A549 (cell line): ENCODE measurements at regions not wholly inside any gene's neighbourhood (a gene's known extent, or its start where the extent isn't known, plus 50 kb on each side); places are given as distances from the start of the nearest gene placed in this dataset.
"Not testable (repeated sequence)": the region's sequence is repeated elsewhere in the genome, so short reads cannot be mapped to it uniquely, and the experiment has no call there.

Source experiments
- ATAC-seq, 2 experiments: fragments of 200-7000 bp in 1 of 2; fragments of >200 bp in 1 of 2; cut with Nextera tagmentation in 1 of 2; cut with Tn5 transposase in 1 of 2; 3 replicates each; pipeline versions ENCODE4 v1.8.0 to v1.9.1; 2018 to 2020; ENCODE audit warnings: mild to moderate bottlenecking in 1 of 2, moderate library complexity in 1 of 2
- CTCF ChIA-PET: fragments of 300-600 bp; sonication (Branson Sonifier 250); formaldehyde crosslinking; extraction: SDS; loops from one replicate; lab custom pipeline; 2021; ENCODE audit warnings: antibody characterized with exemption, inconsistent platforms; lab: Yijun Ruan, JAX
- POLR2A ChIA-PET: fragments of 350-600 bp; formaldehyde crosslinking; extraction: SDS; loops from one replicate; lab custom pipeline; 2021; ENCODE audit warnings: antibody characterized with exemption, inconsistent platforms; lab: Yijun Ruan, JAX
- DNase-seq, 2 experiments: peaks; one replicate each; pipeline versions ENCODE4 v3.0.0 to v3.0.0-alpha.2; 2011 to 2016; ENCODE audit warnings: low read depth in 1 of 2, low spot score in 1 of 2
- FAIRE-seq: peaks from 2 replicates; lab custom pipeline; 2011; peaks lifted over from hg19 to GRCh38; lab: Jason Lieb, UNC
- H3K27ac ChIP-seq, 2 experiments: fragments of >200 bp; sonication (Bioruptor Twin); formaldehyde crosslinking; 3 replicates each; pipeline ENCODE4 v1.5.1; 2016 to 2017
- H3K4me1 ChIP-seq: fragments of >200 bp; sonication (Bioruptor Twin); formaldehyde crosslinking; 3 replicates; pipeline ENCODE4 v1.6.1; 2016
- H3K4me2 ChIP-seq: fragments of >200 bp; sonication (Bioruptor Twin); formaldehyde crosslinking; 3 replicates; pipeline ENCODE4 v1.6.1; 2016
- H3K4me3 ChIP-seq: fragments of >200 bp; sonication (Bioruptor Twin); formaldehyde crosslinking; 3 replicates; pipeline ENCODE4 v1.5.1; 2016
- H3K9me3 ChIP-seq: fragments of >200 bp; sonication (Bioruptor Twin); formaldehyde crosslinking; 3 replicates; pipeline ENCODE4 v1.6.1; 2016
- EHMT2 ChIP-seq: fragments of 200-600 bp; sonication (generic); IDR thresholded peaks from 2 replicates; pipeline ENCODE4 v1.6.1; 2016; ENCODE audit warnings: antibody characterized with exemption, low read depth, mild to moderate bottlenecking, moderate library complexity
- GATA3 ChIP-seq: IDR thresholded peaks from 2 replicates; pipeline ENCODE4 v1.6.1; 2012; ENCODE audit warnings: borderline replicate concordance
- HDAC2 ChIP-seq: fragments of 200-600 bp; sonication (generic); IDR thresholded peaks from 2 replicates; pipeline ENCODE4 v1.6.1; 2016
- HOXA7 ChIP-seq: fragments of 250-450 bp; sonication (Bioruptor Pico); IDR thresholded peaks from 2 replicates; pipeline ENCODE4 v1.5.0; 2020; ENCODE audit warnings: mild to moderate bottlenecking, moderate library complexity
- HOXB5 ChIP-seq: fragments of 250-450 bp; sonication (Bioruptor Pico); IDR thresholded peaks from 2 replicates; pipeline ENCODE4 v1.5.0; 2020; ENCODE audit warnings: mild to moderate bottlenecking, moderate library complexity
- KDM1A ChIP-seq: fragments of 200-600 bp; sonication (generic); IDR thresholded peaks from 2 replicates; pipeline ENCODE4 v1.6.1; 2016; ENCODE audit warnings: low read depth, mild to moderate bottlenecking
- KDM5A ChIP-seq: fragments of 200-600 bp; sonication (generic); IDR thresholded peaks from 2 replicates; pipeline ENCODE4 v1.6.1; 2016; ENCODE audit warnings: antibody characterized with exemption, mild to moderate bottlenecking
- MAFK ChIP-seq: fragments of 450-650 bp; IDR thresholded peaks from 2 replicates; pipeline ENCODE4 v1.6.1; 2014; ENCODE audit not compliant: partially characterized antibody
- PHF8 ChIP-seq: fragments of 200-600 bp; sonication (generic); IDR thresholded peaks from 2 replicates; pipeline ENCODE4 v1.6.1; 2016; ENCODE audit warnings: low read depth, mild to moderate bottlenecking, antibody characterized with exemption, moderate library complexity, borderline replicate concordance
- RNF2 ChIP-seq: fragments of 200-600 bp; sonication (generic); IDR thresholded peaks from 2 replicates; pipeline ENCODE4 v1.6.1; 2016; ENCODE audit warnings: low read depth, mild to moderate bottlenecking, antibody characterized with exemption, moderate library complexity, borderline replicate concordance
- SREBF2 ChIP-seq: fragments of 450-650 bp; IDR thresholded peaks from 2 replicates; pipeline ENCODE4 v1.6.1; 2014; ENCODE audit warnings: mild to moderate bottlenecking, moderate library complexity
- ZFP36 ChIP-seq: fragments of 450-650 bp; IDR thresholded peaks from 2 replicates; pipeline ENCODE4 v1.6.1; 2014; ENCODE audit warnings: borderline replicate concordance; ENCODE audit not compliant: partially characterized antibody
- WGBS: methylation state at CpG from one replicate; pipeline ENCODE4 v1.1.6; 2017; ENCODE audit errors: missing lambda C conversion rate; 5-methylcytosine and 5-hydroxymethylcytosine counted together
- TF ChIP-seq, protein P1 (sequence below): fragments of >200 bp; sonication (Bioruptor Twin); formaldehyde crosslinking; IDR thresholded peaks from 3 replicates; pipeline ENCODE4 v1.5.1; 2016
- TF ChIP-seq, protein P2 (sequence below): fragments of 450-650 bp; IDR thresholded peaks from 2 replicates; pipeline ENCODE4 v1.6.1; 2014; ENCODE audit warnings: antibody characterized with exemption
- TF ChIP-seq, protein P3 (sequence below): fragments of 200-600 bp; sonication (generic); IDR thresholded peaks from 2 replicates; pipeline ENCODE4 v1.6.1; 2016; ENCODE audit warnings: antibody characterized with exemption, mild to moderate bottlenecking, moderate library complexity
- TF ChIP-seq, protein P4 (sequence below): fragments of 150-350 bp; IDR thresholded peaks from 2 replicates; pipeline ENCODE4 v1.6.1; 2014; ENCODE audit warnings: low read depth, mild to moderate bottlenecking, low read length
- TF ChIP-seq, protein P5 (sequence below): fragments of 250-450 bp; sonication (Bioruptor Pico); IDR thresholded peaks from 2 replicates; pipeline ENCODE4 v1.5.0; 2021; ENCODE audit warnings: mild to moderate bottlenecking, moderate library complexity, borderline replicate concordance

DNA sequence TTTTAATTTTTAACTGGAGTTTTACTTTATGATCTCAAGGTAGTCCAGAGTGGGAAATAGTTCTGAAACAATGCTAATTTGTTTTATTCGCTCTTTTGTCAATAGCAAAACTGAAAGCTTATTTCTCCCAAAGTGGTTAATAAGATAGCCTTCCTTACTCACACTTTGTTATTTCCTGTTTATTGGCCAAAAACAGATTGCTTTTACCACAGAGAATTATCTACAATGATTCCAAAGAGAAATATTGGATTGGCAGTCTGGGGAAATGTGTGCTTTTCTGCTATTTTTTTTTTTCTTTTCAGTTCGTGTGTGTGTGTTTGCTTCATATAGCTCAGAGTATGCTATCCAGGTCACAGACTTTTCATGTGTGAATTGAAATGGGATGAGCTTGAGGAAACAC lies 756.7 kb upstream of the RGMB start:
- FAIRE-seq (no peak), ATAC-seq (no peak), DNase-seq (no peak)
- no peak overlapping the region for H3K27ac ChIP-seq
- WGBS, result 23% methylated on average over 2 of the region's 2 CpGs
- CTCF ChIA-PET, result interaction anchor here (0.7 kb wide), 1 partner anchor 9 kb away, joined by 3 read pairs; no protein-coding TSS in a partner anchor
- H3K4me1 ChIP-seq, result no peaks in the 10 kb centered on the region
- H3K4me2 ChIP-seq, result no peak overlapping the region
- POLR2A ChIA-PET, result no interaction called here
- no peak overlapping the region for H3K4me3 ChIP-seq
- no peaks in the 10 kb centered on the region for H3K9me3 ChIP-seq
- TF ChIP-seq, protein P1, sequence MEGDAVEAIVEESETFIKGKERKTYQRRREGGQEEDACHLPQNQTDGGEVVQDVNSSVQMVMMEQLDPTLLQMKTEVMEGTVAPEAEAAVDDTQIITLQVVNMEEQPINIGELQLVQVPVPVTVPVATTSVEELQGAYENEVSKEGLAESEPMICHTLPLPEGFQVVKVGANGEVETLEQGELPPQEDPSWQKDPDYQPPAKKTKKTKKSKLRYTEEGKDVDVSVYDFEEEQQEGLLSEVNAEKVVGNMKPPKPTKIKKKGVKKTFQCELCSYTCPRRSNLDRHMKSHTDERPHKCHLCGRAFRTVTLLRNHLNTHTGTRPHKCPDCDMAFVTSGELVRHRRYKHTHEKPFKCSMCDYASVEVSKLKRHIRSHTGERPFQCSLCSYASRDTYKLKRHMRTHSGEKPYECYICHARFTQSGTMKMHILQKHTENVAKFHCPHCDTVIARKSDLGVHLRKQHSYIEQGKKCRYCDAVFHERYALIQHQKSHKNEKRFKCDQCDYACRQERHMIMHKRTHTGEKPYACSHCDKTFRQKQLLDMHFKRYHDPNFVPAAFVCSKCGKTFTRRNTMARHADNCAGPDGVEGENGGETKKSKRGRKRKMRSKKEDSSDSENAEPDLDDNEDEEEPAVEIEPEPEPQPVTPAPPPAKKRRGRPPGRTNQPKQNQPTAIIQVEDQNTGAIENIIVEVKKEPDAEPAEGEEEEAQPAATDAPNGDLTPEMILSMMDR, result no peak
- TF ChIP-seq, protein P2, sequence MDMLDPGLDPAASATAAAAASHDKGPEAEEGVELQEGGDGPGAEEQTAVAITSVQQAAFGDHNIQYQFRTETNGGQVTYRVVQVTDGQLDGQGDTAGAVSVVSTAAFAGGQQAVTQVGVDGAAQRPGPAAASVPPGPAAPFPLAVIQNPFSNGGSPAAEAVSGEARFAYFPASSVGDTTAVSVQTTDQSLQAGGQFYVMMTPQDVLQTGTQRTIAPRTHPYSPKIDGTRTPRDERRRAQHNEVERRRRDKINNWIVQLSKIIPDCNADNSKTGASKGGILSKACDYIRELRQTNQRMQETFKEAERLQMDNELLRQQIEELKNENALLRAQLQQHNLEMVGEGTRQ, result no peak
- no peak for TF ChIP-seq KDM1A
- TF ChIP-seq HDAC2, result no peak
- TF ChIP-seq, protein P3, sequence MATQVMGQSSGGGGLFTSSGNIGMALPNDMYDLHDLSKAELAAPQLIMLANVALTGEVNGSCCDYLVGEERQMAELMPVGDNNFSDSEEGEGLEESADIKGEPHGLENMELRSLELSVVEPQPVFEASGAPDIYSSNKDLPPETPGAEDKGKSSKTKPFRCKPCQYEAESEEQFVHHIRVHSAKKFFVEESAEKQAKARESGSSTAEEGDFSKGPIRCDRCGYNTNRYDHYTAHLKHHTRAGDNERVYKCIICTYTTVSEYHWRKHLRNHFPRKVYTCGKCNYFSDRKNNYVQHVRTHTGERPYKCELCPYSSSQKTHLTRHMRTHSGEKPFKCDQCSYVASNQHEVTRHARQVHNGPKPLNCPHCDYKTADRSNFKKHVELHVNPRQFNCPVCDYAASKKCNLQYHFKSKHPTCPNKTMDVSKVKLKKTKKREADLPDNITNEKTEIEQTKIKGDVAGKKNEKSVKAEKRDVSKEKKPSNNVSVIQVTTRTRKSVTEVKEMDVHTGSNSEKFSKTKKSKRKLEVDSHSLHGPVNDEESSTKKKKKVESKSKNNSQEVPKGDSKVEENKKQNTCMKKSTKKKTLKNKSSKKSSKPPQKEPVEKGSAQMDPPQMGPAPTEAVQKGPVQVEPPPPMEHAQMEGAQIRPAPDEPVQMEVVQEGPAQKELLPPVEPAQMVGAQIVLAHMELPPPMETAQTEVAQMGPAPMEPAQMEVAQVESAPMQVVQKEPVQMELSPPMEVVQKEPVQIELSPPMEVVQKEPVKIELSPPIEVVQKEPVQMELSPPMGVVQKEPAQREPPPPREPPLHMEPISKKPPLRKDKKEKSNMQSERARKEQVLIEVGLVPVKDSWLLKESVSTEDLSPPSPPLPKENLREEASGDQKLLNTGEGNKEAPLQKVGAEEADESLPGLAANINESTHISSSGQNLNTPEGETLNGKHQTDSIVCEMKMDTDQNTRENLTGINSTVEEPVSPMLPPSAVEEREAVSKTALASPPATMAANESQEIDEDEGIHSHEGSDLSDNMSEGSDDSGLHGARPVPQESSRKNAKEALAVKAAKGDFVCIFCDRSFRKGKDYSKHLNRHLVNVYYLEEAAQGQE, result no peak
- no peak for TF ChIP-seq HOXA7
- no peak for TF ChIP-seq SREBF2
- TF ChIP-seq ZFP36, result no peak
- TF ChIP-seq MAFK, result no peak
- no peak for TF ChIP-seq EHMT2
- TF ChIP-seq, protein P4, sequence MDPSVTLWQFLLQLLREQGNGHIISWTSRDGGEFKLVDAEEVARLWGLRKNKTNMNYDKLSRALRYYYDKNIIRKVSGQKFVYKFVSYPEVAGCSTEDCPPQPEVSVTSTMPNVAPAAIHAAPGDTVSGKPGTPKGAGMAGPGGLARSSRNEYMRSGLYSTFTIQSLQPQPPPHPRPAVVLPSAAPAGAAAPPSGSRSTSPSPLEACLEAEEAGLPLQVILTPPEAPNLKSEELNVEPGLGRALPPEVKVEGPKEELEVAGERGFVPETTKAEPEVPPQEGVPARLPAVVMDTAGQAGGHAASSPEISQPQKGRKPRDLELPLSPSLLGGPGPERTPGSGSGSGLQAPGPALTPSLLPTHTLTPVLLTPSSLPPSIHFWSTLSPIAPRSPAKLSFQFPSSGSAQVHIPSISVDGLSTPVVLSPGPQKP, result no peak
- TF ChIP-seq KDM5A, result no peak
- TF ChIP-seq, protein P5, sequence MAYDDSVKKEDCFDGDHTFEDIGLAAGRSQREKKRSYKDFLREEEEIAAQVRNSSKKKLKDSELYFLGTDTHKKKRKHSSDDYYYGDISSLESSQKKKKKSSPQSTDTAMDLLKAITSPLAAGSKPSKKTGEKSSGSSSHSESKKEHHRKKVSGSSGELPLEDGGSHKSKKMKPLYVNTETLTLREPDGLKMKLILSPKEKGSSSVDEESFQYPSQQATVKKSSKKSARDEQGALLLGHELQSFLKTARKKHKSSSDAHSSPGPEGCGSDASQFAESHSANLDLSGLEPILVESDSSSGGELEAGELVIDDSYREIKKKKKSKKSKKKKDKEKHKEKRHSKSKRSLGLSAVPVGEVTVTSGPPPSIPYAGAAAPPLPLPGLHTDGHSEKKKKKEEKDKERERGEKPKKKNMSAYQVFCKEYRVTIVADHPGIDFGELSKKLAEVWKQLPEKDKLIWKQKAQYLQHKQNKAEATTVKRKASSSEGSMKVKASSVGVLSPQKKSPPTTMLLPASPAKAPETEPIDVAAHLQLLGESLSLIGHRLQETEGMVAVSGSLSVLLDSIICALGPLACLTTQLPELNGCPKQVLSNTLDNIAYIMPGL (CRISPR knock-in tag), result no peak
- TF ChIP-seq HOXB5 (CRISPR knock-in tag), result no peak
- no peak for TF ChIP-seq RNF2
- TF ChIP-seq GATA3, result no peak
- TF ChIP-seq PHF8, result no peak

DNA sequence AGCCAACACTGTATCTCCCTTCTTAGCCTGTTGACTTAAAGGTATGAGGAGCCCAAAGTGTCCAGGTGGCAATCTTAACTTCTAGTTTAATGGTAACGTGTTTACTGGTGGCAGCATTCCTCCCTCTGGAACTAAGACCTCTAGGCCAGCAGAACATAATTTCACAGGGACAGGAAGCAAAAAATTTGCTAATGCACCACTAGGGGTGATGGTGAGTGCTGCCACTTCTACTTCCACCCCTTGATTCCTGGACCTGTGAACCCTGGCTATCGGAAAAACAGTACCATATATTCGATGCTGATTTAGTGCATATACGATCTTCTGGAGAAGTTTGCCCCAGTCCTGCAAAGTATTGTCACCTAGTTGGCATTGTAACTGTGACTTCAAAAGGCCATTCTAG lies 743.2 kb upstream of the RGMB start:
- CTCF ChIA-PET, POLR2A ChIA-PET, ATAC-seq, H3K9me3 ChIP-seq, H3K4me3 ChIP-seq, H3K4me2 ChIP-seq, FAIRE-seq, H3K27ac ChIP-seq, H3K4me1 ChIP-seq, DNase-seq: not testable (repeated sequence)
- 31% methylated on average over 4 of the region's 4 CpGs for WGBS

DNA sequence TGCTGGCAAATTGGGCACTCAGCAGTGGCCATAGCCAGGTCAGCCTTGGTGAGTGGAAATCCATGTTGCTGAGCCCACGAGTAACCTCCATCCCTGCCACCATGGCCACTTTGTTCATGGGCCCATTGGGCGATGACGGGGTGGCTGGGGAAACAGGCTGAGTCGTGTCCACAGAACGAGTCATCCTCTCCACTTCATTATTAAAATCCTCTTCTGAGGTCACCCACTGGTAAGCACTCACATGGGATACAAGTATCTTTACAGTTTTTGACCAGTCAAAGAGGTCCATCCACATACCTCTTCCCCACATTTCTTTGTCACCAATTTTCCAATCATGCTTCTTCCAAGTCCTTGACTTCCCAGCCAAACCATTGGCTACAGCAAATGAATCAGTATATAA lies 742.4 kb upstream of the RGMB start:
- H3K4me2 ChIP-seq, H3K27ac ChIP-seq, H3K4me3 ChIP-seq, FAIRE-seq, H3K9me3 ChIP-seq, H3K4me1 ChIP-seq, DNase-seq, ATAC-seq, CTCF ChIA-PET, POLR2A ChIA-PET: not testable (repeated sequence)
- 29% methylated on average over 5 of the region's 5 CpGs for WGBS
